CD4-positive, alpha-beta T cell treated with Interleukin-4 for 4 hours (primary cell): ENCODE measurements at regions not wholly inside any gene's neighbourhood (a gene's known extent, or its start where the extent isn't known, plus 50 kb on each side); places are given as distances from the start of the nearest gene placed in this dataset.
"Not testable (repeated sequence)": the region's sequence is repeated elsewhere in the genome, so short reads cannot be mapped to it uniquely, and the experiment has no call there.

Source experiments
- DNase-seq: peaks from one replicate; pipeline ENCODE4 v3.0.0-alpha.2; 2020

DNA sequence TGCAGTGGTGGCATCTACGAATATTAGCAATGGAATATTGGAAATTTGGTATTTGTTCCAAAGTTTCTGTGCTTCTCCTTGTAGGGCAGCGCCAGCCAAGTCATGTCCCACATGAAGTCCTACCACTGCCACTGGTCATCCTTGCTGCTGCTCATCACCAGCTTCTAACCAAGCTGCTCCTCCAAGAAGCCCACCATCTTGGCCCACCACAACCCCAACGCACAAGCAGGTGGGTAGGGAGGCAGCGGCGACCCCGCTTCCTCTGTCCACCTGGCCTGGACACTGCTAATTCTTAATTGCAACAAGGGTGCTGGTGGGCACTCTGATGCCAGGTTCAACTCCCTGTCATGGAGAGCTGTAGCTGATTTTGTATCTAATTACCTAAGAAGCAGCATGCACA is 291.2 kb upstream of the LYPLAL1 start:
- no peak for DNase-seq

DNA sequence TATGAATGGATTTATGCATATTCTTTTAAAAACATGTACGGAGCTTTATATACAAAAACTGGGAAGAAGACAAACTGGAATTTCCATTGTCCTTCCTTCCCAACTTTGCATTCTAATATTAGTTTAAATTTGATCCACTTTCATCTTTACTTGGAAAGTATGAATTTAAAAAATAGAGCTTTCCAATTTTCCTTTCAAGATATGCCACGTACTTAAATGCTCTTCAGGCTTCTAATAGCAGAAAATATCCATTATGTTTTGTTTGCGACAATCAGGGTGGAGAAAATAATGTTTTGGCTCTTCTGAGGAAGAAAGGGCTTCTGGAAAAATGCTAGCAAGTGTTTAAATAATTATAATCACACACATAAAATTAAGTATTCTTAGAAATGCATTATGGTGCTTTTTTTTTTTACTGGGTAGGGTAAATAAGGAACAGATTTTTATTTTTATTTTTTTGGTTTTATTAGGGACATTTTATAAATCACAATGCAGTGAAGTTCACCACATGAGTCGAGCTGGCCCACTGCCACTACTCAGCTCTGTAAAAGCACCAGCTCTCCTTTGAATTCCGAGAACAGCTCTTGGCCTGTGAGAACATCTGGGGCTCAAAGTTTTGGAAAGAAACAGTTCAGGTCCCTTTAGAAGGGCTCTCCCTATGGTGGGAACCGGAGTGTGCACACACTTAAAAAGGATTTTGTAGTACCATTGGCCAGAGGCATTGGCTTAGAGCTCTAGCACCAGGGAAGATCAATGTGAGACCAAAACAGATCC is 287.4 kb upstream of the LYPLAL1 start:
- no peak for DNase-seq

DNA sequence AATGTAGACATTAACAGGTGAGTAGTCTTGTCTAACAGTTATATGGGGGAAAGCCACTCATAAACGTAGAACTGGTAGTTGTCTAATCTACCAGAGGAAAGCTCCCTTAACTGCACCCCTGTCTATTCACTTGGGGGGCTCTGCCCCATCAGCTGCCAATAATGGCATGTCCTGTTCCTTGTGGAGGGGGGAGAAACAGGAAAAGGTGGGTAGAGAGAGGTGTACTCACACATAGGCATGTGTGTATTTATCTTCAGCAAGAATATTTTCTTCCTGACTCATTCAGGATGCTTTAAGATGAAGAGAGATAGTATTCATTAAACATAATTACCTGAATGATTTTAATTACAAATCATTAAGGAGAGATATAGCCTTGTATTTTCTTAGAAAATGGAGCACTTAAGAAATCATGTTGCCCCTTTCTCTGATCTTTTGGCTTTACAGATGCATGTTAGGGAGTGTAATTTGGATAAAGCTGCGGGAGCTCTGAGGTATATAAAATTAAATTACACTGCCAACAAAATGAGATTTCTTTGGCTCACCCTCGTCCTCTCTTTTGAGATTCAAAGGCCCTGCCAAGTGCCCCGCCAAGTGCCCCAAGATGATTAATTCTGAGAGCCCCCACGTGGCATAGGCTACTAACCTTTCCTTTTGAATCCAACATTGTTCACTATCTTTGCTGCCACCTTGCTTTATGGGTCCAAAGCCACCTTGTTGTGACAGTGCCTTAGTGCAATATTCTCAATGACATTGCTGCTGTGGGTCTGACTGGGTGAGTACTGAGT is 286.3 kb upstream of the LYPLAL1 start:
- DNase-seq, result no peak

DNA sequence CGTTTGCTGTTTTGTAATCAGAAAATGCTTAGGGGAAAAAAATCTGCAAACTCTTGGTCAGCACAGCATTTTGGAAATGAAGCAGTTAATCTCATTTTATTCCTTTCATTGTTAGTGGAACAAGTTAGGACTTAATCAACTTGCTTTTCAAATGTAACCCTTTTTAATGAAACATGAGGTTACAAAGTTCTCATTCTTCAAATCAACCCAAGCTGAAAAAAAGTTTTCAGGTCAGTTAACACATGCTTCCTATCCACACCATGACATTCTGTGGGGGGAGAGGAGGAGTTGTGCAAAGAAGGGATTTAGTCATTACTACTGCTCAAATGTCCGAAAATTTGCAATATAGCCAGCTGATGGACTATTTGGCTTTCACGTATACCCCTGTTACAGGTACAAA is 283.2 kb upstream of the LYPLAL1 start:
- no peak for DNase-seq

DNA sequence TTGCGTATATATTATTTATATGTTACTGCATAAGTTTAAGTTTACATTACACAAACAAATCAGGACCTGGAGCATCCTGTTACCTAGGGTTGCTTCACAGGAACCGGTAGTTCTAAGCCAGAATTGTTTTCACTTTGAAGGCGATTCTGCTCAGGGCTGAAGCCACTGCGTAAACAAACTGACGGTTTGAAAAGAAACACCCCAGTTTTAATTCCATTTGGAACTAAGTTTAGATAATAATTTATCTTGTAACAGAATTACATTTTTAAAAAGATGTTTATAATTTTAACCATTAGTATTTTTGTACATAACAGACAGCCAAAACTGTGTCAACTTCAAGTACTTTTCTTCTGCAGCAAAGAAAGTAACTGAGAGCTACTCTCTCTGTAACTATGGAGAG is 282.1 kb upstream of the LYPLAL1 start:
- DNase-seq, result no peak

DNA sequence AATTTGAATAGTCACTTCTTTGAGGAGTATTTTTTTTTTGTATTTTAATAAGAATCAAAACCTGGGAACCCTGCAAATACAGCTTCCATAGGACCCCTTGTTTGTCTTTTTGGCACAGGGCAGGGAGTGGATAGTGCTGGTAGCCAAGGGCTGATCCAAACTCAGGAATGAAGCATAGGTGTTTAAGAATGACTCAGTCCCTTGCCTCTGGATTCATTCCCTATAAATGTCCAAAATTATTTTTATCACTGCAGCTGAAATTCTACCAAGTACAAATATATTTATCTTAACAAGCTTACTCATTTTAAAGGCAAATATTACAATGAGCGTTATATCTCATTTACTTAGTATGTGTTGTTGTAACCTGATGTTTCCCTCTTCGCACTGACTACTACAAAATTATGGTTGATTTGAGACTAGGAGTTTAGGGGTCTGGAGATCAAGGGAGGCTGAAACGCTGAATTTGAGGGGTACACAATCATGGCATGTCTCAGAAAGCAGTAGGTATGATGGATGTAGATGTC is 278.6 kb upstream of the LYPLAL1 start:
- no peak for DNase-seq

DNA sequence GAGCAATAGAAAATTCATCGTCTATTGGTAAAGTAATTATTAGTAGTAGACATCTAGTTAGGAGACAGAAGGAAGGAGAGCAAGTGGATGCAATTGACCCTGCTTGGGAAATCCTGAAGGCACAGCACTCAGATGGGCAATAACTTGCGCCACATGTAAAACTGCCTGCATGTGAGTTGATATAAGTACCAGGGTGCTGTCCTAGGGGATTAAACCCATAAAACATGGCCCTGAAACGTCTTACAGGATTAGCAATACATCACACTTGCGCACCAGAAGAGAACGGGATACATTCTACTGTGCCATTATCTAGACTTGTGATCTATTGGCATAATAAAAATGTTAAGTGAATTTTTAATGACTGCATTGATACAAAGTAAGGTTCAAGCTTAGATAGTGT is 277.5 kb upstream of the LYPLAL1 start:
- DNase-seq, result no peak

DNA sequence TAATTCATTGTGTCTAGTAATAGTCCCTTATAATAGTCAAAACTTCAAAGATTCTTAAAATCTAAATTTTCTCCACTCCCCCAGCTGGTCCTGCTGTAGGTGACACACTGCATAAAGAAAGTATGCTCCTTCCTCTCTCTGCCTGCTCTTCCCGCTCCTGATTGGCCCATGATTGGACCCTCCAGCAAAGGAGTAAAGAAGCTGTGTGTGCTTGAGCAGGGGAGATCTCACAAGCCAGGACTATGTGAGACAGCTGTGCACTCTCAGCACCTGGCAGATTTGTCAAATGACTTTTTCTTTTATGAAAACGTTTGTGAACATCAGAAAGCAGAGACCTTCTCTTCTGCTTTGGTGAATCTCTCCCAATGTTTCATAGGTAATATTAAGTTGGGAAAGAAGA is 274.8 kb upstream of the LYPLAL1 start:
- no peak for DNase-seq

DNA sequence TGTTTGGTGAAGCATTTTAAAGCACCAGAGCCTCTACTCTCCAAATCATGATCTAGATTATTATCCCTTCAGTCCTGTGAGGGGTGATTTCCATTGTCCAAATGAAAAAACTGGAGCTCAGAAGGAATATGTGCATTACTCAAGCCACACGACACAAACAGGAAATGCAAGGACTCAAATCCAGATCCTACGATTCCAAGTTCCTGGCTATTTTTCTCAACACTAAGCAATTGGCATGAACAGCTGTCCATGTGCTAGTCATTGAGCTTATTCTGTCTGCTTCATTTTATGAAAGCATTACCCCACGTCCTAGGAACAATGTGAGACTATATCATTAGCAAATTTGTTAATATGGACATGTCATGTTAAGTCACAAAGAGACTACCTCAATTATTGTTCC is 273.1 kb upstream of the LYPLAL1 start:
- no peak for DNase-seq

DNA sequence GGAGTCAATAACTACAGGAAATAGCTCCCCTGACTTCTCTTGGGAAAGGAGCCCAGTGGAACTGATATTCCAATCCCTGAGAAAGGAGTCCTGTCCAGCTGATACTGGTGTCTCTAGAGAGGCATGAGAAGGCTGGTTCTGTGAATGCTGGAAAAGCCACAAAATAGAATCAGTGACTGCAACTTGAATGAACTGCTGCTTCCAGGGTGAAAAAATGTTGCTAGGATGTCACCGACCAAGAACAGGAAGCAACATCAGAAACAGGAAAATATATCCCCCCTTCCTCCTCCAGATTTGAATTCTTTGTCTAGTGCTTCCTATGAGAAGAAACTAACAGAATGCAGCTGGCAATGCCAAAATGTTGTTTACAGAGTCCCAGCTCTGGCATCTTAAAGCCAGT is 269.3 kb upstream of the LYPLAL1 start:
- DNase-seq, result no peak

DNA sequence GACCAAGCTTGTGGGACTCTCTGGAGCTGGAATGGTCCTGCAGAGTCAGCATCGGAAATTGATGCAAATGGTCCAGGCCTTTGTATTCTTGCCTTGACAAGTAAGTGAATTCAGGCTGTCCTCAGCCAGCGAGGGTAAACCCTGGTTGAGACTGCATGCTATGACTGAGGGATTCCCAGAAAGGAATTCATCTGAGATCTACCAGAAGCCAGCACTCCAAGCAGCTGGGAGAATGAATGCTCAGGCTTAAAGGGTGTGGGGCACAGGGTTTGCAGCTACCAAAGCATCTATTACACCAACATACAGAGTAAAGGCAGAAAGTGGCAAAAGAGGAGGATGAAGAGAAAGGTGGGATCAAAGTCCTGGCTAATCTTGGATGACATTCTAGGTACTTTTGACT is 257.0 kb upstream of the LYPLAL1 start:
- DNase-seq, result no peak

DNA sequence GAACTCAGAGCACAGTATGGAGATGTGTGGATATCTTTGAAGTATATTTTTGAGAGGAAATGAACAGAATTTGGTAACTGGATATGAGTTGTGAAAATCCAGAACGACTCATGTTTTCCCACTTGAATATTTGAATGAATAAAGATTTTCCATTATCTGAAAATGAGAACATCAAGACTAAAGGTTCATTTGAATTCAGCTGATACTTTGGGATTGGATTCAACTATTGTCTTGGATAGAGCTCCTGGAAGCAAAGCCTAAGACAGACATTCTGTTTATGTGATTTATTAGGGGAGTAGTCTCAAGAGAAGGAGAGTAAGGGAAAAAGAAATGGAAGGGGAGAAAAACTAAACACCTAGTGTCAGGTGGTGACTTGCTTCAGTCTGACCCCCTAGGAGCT is 256.0 kb upstream of the LYPLAL1 start:
- no peak for DNase-seq

DNA sequence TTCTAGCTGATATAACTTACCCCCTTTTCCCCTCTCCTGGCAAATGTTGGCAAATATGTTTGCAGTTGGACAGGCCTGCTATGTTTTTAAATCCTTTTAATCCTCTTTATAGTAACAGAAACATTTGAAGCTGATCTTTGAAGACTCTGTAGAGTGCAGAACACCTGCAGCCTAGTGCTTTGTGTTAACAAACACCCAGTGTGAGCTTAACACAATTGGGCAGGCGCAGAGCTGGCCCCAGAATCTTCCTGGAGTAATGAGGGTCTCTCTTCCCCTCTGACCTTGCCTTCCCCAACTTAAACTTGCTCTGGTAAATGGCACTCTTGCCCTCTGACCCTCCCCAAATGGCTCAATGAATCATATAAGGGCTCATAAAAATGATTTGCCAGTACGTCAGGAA is 247.9 kb upstream of the LYPLAL1 start:
- no peak for DNase-seq

DNA sequence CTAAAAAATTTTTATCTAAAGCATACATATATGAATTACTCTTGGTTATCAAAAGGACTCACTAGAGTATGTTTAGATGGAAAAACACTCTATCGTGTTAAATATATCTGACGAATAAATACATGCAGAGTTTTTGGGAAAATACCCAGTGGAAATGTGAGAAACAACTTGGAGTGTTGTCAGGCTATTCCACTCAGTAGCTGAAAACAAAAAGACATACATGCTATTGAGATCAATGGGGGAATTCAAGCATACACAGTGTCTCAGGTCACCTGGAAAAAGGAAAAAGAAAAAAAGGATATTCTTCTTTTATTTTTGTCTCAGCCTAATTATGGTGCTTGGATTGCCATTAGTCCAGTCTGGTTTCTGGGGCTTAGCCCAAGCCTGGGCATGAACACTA is 247.0 kb upstream of the LYPLAL1 start:
- DNase-seq, result no peak

DNA sequence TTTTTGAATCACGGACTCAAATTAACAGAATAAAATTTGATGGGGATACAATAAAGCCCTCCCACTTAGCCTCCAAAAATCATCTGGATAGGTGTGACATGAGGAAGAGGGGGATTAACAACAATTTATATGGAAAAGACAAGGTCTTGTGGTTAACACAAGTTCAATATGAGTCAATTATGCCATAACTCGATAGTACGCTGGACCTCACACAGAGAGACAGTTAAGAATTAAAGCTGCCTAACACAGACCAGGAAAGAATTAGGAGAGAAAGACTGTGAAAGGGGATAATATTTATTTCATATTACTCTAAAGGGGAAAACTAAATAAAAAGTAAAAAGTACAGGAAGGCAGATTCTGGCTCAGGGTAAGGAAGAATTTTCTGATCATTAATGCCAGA is 243.7 kb upstream of the LYPLAL1 start:
- DNase-seq, result no peak

DNA sequence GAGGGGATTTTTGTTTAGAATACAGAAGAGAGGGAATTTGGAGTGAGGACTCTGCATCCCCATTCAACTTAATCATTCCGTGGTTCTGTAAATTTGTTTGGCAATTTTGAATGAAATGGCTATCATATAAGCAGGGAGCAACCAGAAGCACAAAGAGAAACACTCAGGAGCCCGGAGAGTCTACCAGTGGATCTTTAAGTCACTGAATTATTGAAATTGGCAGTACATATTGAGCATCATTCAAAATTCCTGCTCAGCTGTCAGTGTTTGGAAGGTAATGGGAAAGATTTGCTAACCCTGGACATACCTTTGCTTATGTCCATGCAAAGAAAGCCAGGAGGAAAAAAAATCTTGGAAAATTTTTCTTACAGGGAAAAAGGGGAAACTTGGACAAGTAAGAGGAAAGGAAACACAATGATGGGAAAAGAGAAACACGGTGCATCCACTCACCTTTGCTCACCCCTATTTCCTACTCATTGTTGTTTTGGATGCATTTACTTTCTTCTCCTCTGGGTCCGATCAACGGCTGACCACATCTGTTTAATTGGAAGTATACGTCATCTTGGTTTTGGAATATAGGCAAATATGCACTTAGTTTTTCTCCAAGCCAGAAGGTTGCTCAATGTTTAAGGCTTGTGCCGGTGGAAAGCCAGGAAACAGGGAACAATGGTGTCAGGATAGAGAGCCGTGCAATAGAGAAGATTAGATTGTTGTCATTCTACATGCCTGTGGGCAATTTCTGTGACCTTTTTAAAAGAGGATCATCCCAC is 243.0 kb upstream of the LYPLAL1 start:
- no peak for DNase-seq

DNA sequence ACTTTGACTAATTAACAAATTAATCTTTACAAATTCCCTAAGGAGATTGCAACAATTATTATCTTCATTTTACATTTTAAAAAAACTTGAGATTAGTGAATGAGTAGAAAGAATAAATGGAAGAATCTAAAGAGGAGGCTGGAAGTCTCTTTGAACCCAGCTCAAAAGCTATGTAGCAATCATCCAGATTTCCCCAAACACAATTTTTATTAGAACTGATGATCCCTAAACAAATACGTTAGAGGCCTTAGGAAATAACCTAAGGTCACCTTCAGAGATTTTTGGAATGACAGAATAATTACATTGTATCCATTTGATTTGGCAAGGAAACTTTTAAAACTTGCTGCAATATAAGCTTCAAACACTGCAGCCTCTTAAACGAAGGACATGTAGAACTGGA is 242.4 kb upstream of the LYPLAL1 start:
- DNase-seq, result no peak

DNA sequence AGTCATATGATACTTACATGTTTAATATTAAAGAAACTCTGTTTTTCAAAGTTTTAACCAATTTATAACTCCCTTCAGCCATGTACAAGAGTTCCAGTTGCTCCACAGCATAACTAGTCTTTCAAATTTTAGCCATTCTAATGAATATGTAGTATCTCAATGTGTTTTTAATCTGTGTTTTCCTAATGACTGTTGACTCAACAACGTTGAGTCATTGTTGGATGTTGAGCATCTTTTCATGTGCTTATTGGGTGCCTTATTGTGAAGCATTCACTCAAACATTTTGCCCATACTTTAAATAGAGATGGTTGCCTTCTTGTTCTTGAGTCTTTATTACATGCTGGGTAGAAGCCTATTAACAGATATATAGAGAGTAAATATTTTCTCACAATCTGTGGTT is 240.2 kb upstream of the LYPLAL1 start:
- DNase-seq, result no peak

DNA sequence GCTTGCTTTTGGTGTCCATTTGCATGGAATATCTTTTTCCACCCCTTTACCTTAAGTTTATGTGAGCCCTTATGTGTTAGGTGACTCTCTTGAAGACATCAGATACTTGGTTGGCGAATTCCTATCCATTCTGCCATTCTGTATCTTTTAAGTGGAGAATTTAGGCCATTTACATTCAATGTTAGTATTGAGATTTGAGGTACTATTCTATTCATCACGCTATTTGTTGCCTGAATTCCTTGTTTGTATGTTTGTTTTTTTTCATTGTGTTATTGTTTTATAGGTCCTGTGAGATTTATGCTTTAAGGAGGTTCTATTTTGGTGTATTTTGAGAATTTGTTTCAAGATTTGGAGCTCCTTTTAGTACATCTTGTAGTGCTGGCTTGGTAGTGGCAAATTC is 238.3 kb upstream of the LYPLAL1 start:
- DNase-seq, result not testable (repeated sequence)

DNA sequence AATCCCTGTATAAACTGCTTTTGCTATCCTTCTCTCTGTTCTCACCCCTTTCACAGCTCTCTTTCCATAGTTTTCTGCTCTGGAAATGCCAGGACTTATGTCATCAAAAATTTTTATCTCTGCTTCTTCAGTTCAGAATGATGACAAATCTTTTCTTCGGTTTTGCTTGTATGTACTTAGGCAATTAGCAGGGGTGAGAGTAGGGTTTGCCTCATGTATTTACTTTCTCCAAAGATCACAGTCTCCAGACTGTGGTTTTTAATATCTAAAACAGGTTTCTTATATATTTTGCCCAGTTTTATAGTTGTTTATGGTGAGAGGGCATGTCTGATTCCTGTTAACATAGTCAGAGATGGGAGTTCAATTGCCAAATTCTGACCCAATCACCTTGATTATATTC is 235.4 kb upstream of the LYPLAL1 start:
- DNase-seq, result no peak

DNA sequence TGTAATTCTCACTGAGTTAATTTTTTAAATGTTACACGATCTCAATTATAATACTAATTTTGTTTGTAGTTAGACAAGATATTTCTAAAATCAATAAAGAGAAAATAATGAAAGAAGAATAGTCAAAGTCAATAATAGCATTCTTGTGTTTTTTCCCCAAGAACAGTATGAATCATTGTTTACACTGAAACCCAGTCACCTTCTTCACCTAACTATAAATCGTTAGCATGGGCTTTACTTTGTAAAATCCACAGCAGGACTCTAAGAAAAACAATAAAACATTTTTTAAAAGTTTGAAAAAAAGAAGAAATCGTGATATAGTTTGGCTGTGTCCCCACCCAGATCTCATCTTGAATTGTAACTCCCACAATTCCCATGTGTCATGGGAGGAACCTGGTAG is 234.6 kb upstream of the LYPLAL1 start:
- no peak for DNase-seq

DNA sequence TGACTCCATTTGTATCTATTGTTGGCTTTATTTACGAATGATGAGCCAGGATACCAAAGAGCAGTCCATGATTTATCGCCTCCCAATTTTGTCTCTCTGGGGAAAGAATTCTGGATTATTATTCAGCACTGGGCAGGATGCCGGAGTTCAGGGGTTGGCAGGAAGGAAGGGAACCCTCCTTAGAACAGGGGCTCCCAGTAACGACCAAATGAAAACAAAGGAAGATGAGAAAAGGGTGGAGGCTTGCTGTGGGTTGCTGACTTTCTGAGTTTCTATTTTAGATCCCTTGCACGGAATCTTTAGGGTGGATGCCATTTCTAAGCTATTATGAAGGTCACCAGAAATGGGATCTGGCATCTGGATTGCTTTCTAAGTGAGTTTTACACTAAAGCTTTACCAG is 231.2 kb upstream of the LYPLAL1 start:
- no peak for DNase-seq

DNA sequence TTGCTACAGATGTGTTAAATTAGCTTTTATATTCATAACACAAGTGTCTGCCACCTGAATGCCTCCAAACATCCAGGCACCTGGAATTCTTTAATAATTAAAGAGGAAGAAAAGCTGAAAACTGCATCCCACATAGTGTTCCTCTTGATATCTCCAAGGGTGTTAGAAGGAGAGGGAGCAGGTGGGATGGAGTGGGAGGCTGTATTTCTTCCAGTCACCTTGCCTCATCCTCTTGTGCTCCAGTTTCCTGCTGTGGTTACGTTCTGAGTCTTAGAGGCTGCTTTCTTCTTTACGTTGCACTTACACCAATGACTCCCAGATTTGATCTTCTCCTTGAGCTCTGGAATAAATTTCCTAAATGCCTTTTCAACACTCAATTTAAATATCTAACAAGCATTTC is 230.3 kb upstream of the LYPLAL1 start:
- DNase-seq, result no peak

DNA sequence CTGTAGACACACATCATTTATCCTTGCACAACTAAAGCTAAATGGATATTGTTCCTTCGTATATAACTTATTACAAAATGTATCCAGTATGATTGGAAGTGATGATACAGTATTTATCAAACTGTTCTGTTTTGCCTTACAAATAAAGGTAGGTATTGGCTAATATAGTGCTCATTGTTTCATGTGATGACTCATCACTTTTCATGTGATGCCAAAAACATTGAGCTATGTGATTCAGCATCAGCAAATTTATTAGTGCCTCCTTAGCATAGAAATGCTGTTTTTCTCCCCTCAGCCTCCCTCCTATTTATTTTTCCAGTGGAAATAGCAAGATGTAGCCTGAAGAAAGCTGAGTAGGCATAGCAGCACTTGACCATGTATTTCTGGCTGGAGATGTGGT is 228.6 kb upstream of the LYPLAL1 start:
- no peak for DNase-seq
